ENCODE measurements at regions not wholly inside any gene's neighbourhood (a gene's known extent, or its start where the extent isn't known, plus 50 kb on each side); places are given as distances from the start of the nearest gene placed in this dataset.

DNA sequence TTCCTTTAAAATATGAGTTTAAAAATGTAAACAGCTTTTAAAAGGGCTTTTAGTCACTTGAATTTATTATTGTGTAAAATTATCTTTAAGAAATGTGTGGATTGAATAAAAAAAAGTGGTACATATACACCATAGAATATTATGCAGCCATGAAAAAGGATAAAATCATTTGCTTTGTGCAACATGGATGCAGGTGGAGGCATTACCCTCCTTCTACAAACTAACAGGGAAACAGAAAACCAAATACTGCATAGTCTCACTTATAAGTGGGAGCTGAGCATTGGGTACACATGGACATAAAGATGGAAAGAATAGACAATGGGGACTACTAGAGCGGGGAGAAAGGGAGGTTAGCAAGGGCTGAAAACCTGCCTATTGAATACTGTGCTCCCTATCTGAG lies 999.3 kb downstream of the SLITRK5 start:
- DNase-seq (no peak), ATAC-seq (no peak), FAIRE-seq (no peak)
- H3K4me3 ChIP-seq, result no peak overlapping the region
- WGBS, 2 donors, result 73 to 76% methylated on average over 1 of the region's 1 CpG
- H3K27ac ChIP-seq, result no peak overlapping the region
- TF ChIP-seq, protein P1, sequence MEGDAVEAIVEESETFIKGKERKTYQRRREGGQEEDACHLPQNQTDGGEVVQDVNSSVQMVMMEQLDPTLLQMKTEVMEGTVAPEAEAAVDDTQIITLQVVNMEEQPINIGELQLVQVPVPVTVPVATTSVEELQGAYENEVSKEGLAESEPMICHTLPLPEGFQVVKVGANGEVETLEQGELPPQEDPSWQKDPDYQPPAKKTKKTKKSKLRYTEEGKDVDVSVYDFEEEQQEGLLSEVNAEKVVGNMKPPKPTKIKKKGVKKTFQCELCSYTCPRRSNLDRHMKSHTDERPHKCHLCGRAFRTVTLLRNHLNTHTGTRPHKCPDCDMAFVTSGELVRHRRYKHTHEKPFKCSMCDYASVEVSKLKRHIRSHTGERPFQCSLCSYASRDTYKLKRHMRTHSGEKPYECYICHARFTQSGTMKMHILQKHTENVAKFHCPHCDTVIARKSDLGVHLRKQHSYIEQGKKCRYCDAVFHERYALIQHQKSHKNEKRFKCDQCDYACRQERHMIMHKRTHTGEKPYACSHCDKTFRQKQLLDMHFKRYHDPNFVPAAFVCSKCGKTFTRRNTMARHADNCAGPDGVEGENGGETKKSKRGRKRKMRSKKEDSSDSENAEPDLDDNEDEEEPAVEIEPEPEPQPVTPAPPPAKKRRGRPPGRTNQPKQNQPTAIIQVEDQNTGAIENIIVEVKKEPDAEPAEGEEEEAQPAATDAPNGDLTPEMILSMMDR (IDR thresholded peaks at IDR 0.05), result no peak
- intact Hi-C loops (cut with DNase I), result no loop called here
- no peaks in the 10 kb centered on the region for H3K9me3 ChIP-seq
- no peaks in the 10 kb centered on the region for H3K27me3 ChIP-seq
- H3K4me1 ChIP-seq, result no peaks in the 10 kb centered on the region
- no peaks in the 10 kb centered on the region for H3K36me3 ChIP-seq

DNA sequence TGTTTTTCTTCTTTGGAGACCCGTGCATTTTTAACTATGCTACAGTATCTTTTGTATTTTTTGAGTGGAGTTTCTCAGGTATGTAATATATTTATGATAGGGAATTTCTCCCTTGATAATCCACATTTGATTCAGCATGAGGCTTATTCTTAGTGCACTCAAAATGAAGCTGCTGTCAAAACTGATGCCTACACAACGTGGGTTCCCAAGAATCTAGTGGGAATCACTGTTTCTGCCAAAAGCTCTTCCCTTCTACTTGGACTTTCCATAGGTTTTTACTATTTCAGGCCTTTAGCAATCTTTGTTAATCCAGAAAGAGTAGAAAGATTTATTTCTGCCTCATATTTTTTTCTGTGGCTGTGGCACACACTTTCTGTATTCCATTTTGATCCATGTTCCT lies 1003.7 kb downstream of the SLITRK5 start:
- H3K36me3 ChIP-seq, result no peaks in the 10 kb centered on the region
- H3K9me3 ChIP-seq, result no peaks in the 10 kb centered on the region
- no peaks in the 10 kb centered on the region for H3K27me3 ChIP-seq
- FAIRE-seq, result no peak
- no peaks in the 10 kb centered on the region for H3K4me1 ChIP-seq
- intact Hi-C loops (cut with DNase I), result no loop called here
- DNase-seq, result no peak
- no peak for ATAC-seq
- H3K27ac ChIP-seq, result no peak overlapping the region
- WGBS, 2 donors, result 43 to 56% methylated on average over 2 of the region's 2 CpGs
- TF ChIP-seq, protein P1 (IDR thresholded peaks at IDR 0.05), result no peak
- no peak overlapping the region for H3K4me3 ChIP-seq

DNA sequence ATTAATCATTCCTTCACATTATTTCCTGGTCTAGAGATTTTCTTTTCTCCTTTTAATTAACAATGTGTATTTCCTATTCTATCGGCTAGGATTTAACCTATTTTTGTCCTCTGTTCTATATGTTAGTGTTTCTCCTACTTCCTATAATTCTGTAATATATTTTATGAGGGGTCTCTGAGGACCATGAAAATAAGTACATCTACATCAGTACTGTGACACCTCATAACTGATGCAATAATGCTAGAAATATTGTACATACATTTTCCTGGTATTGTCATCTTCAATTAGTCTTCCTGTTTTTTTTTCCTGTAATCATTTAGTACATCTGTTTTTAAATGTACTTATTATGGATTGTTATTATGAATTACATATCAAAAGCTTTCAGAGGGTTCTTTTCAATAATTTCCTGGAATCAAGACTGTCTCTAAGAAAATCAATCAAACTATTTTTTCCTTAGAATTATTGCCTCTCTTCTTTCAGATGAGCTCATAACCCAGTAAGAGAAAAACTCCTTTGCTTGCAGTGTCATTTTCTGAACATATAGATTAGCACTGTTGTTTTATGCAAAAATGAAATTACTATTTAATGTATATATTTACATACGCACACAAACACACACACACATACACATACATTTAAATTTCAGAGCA lies 1004.3 kb downstream of the SLITRK5 start:
- no peaks in the 10 kb centered on the region for H3K4me1 ChIP-seq

DNA sequence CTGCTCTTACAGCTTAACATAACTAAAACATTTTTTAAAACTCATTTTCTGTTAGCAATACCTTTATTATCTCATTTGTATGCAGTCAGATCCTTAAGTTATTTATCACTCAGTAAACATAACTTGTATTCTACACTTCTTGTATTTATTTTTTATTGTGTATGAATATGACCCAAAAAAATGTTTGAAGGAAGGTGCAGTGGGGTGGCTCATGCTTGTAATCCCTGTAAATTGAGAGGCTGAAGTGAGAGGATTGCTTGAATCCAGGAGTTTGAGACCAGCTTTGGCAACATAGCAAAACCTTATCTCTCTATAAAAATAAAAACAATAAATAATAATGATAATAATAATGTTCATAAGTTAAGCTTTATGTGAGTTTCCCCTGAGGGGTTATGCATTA lies 1004.8 kb downstream of the SLITRK5 start:
- ATAC-seq (no peak), FAIRE-seq (no peak)

More for the DNA sequence above, 1004.3 kb downstream of the SLITRK5 start:
- TF ChIP-seq, protein P1 (IDR thresholded peaks at IDR 0.05), result no peak
- FAIRE-seq, result no peak
- 67 to 75% methylated on average over 2 of the region's 2 CpGs for WGBS, 2 donors
- ATAC-seq, result no peak
- intact Hi-C loops (cut with DNase I), result no loop called here
- no peak for DNase-seq
- H3K9me3 ChIP-seq, result no peaks in the 10 kb centered on the region
- H3K4me3 ChIP-seq, result no peak overlapping the region
- H3K36me3 ChIP-seq, result no peaks in the 10 kb centered on the region
- no peak overlapping the region for H3K27ac ChIP-seq
- no peaks in the 10 kb centered on the region for H3K27me3 ChIP-seq

DNA sequence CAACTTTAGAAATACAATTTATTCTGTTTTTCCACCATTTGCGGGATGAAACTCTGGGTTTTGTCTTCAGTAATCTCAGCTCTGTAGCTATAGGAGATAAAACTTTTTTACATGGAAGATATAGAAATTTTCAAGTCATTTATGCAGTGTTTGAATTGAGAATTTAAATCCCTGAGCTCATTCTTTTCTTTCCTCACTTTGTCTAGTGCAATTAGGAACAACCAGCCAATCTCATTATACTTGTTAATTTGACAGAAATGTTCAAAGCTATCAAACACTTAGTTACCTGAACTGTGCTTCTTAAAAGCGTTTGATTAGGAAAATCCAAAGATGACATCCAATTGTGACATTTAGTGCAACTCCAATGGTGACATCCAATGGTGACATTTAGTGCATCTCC lies 1014.3 kb downstream of the SLITRK5 start:
- no peak overlapping the region for H3K27ac ChIP-seq
- FAIRE-seq, result no peak
- no peak overlapping the region for H3K4me3 ChIP-seq
- H3K27me3 ChIP-seq, result no peaks in the 10 kb centered on the region
- H3K4me1 ChIP-seq, result no peaks in the 10 kb centered on the region
- WGBS, 2 donors, result 66 to 67% methylated on average over 2 of the region's 2 CpGs
- no peaks in the 10 kb centered on the region for H3K36me3 ChIP-seq
- intact Hi-C loops (cut with DNase I), result no loop called here
- H3K9me3 ChIP-seq, result no peaks in the 10 kb centered on the region
- TF ChIP-seq, protein P1 (IDR thresholded peaks at IDR 0.05), result no peak
- no peak for DNase-seq
- ATAC-seq, result no peak

More for the DNA sequence above, 1004.8 kb downstream of the SLITRK5 start:
- H3K27me3 ChIP-seq, result no peaks in the 10 kb centered on the region
- intact Hi-C loops (cut with DNase I), result no loop called here
- H3K27ac ChIP-seq, result no peak overlapping the region
- no peaks in the 10 kb centered on the region for H3K9me3 ChIP-seq
- no peaks in the 10 kb centered on the region for H3K4me1 ChIP-seq
- H3K36me3 ChIP-seq, result no peaks in the 10 kb centered on the region
- no peak overlapping the region for H3K4me3 ChIP-seq
- no peak for DNase-seq
- TF ChIP-seq, protein P1 (IDR thresholded peaks at IDR 0.05), result no peak
